ENCODE measurements at regions not wholly inside any gene's neighbourhood (a gene's known extent, or its start where the extent isn't known, plus 50 kb on each side); places are given as distances from the start of the nearest gene placed in this dataset.
"Not testable (repeated sequence)": the region's sequence is repeated elsewhere in the genome, so short reads cannot be mapped to it uniquely, and the experiment has no call there.

- peak in 1 of 4 donors; percentile 13 for DNase-seq
- H3K36me3 ChIP-seq (replicated peaks in 1 of 2; ENCODE audit: insufficient read depth in 1 of 2, low read depth in 2 of 2); H3K4me3 ChIP-seq; H3K27me3 ChIP-seq; ATAC-seq; intact Hi-C loops (cut with DNase I); H3K4me1 ChIP-seq; H3K9me3 ChIP-seq; H3K27ac ChIP-seq: not testable (repeated sequence)
- WGBS, 2 donors: 32 to 36% methylated on average over 2 of the region's 2 CpGs
Measured at GRCh38 chr16:33646386-33646785, 187.0 kb downstream of the TP53TG3F start.

GRCh38 chr16:33655756-33656155, 196.3 kb downstream of the TP53TG3F start:
- DNase-seq; ATAC-seq; H3K36me3 ChIP-seq (replicated peaks in 1 of 2; ENCODE audit: insufficient read depth in 1 of 2, low read depth in 2 of 2); H3K27me3 ChIP-seq; intact Hi-C loops (cut with DNase I); H3K4me3 ChIP-seq; H3K27ac ChIP-seq; H3K9me3 ChIP-seq; H3K4me1 ChIP-seq: not testable (repeated sequence)
- WGBS, 2 donors: 100% methylated on average over 1 to 5 of the region's 9 CpGs

DNA sequence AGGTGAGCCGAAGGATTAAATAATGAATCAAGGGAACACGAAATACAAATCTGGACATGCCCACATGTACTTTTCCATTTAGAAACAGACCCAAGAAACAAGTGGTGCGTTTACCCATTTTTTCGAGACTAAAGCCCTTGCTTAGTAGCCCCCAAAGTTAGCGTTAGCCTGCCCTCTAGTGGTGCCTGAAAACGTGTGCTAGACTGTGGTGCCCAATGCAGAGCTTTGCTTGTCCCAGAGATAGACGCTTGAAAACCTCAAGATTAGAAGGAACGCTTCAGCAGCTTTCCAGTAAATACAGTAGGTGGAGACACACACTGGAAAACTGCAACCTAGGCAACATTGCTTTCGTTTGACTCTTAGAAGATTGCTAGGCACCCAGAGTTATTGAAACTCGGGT, 197.0 kb downstream of the TP53TG3F start:
- WGBS, 2 donors: no CpG with 5 or more reads among the region's 10 CpGs
- H3K4me1 ChIP-seq; DNase-seq; H3K4me3 ChIP-seq; intact Hi-C loops (cut with DNase I); H3K27me3 ChIP-seq; H3K9me3 ChIP-seq; H3K36me3 ChIP-seq (replicated peaks in 1 of 2; ENCODE audit: insufficient read depth in 1 of 2, low read depth in 2 of 2); H3K27ac ChIP-seq: not testable (repeated sequence)
- ATAC-seq: peak; percentile 74

- intact Hi-C loops (cut with DNase I); H3K4me1 ChIP-seq; H3K27ac ChIP-seq; DNase-seq; H3K9me3 ChIP-seq; H3K27me3 ChIP-seq; H3K4me3 ChIP-seq; H3K36me3 ChIP-seq (replicated peaks in 1 of 2; ENCODE audit: insufficient read depth in 1 of 2, low read depth in 2 of 2); ATAC-seq: not testable (repeated sequence)
- no CpG with 5 or more reads among the region's 3 CpGs for WGBS, 2 donors
Measured at GRCh38 chr16:33657717-33658116, 198.3 kb downstream of the TP53TG3F start.

DNA sequence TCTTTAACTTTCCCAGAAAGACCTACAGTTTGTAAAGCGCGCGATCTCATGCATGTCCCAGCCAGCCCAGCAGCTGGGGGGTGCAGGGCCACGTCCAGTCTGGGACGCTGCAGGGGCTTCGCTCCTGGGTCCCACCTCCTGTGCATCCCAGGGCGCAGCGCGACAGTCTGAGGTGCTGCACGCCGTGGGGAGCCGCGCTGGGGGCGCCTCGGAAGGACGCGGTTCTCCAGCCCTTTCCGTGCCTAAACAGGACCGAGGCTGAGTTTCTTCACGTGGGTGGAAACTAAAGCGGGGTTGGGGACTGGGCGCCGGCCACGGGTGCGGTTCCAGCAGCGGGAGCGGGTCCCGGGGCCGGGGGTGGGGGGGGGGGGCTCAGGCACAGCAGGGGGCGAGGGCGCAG, 221.4 kb downstream of the TP53TG3F start:
- WGBS, 2 donors: 46 to 90% methylated on average over 2 to 19 of the region's 31 CpGs
- H3K27me3 ChIP-seq; DNase-seq; H3K4me3 ChIP-seq; intact Hi-C loops (cut with DNase I); ATAC-seq; H3K36me3 ChIP-seq (replicated peaks in 1 of 2; ENCODE audit: insufficient read depth in 1 of 2, low read depth in 2 of 2); H3K4me1 ChIP-seq; H3K9me3 ChIP-seq; H3K27ac ChIP-seq: not testable (repeated sequence)

- intact Hi-C loops (cut with DNase I); H3K9me3 ChIP-seq; H3K4me1 ChIP-seq; H3K27me3 ChIP-seq; H3K4me3 ChIP-seq; DNase-seq; H3K27ac ChIP-seq; ATAC-seq; H3K36me3 ChIP-seq (replicated peaks in 1 of 2; ENCODE audit: insufficient read depth in 1 of 2, low read depth in 2 of 2): not testable (repeated sequence)
- WGBS, 2 donors: 38 to 44% methylated on average over 2 of the region's 2 CpGs
Measured at GRCh38 chr16:33700320-33700719, 240.9 kb downstream of the TP53TG3F start.

DNA sequence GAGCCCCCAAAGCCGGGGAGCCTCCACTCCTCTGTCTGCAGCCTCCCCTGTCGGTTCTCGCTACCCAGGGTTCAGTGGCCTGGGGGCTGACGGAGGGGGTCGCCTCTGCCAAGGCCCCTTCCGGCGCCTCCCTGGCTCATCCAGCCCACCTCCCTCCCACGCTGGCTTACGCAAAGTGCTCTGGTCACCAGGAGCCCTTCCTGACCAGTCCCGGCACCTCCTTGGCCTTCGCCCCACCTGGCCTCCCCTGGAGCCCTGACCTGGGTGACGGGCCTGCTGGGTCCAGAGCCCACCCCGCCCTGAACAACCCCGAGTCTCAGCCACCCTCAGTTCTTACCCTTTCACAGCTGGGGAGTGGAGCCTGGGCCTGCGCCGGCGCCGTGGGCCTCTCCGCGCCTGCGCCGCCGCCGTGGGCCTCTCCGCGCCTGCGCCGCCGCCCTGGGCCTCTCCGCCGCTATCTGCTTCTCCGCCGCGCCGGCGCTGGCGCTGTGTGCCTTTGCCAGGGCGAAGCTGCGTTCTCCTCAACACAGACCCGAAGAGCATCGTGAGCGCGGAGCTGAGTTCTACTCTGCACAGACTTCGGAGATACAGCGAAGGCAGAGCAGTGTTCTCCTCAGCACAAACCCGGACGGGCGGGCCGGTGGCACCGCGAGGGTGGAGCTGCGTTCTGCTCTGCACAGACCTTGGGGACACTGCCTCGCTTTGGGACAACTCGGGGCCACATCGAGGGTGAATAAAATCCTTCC, 247.6 kb downstream of the TP53TG3F start:
- H3K4me1 ChIP-seq; intact Hi-C loops (cut with DNase I); DNase-seq; H3K9me3 ChIP-seq; H3K4me3 ChIP-seq; H3K27me3 ChIP-seq; H3K36me3 ChIP-seq (replicated peaks in 1 of 2; ENCODE audit: insufficient read depth in 1 of 2, low read depth in 2 of 2); ATAC-seq; H3K27ac ChIP-seq: not testable (repeated sequence)
- 48 to 67% methylated on average over 28 to 48 of the region's 55 CpGs for WGBS, 2 donors

- 59 to 72% methylated on average over 4 to 14 of the region's 14 CpGs for WGBS, 2 donors
- H3K4me3 ChIP-seq; H3K27ac ChIP-seq; H3K9me3 ChIP-seq; H3K36me3 ChIP-seq (replicated peaks in 1 of 2; ENCODE audit: insufficient read depth in 1 of 2, low read depth in 2 of 2); H3K27me3 ChIP-seq; intact Hi-C loops (cut with DNase I); H3K4me1 ChIP-seq; DNase-seq; ATAC-seq: not testable (repeated sequence)
Measured at GRCh38 chr16:33707591-33707934, 248.2 kb downstream of the TP53TG3F start.

GRCh38 chr16:33709856-33710695, 250.7 kb downstream of the TP53TG3F start:
- H3K9me3 ChIP-seq; ATAC-seq; H3K36me3 ChIP-seq (replicated peaks in 1 of 2; ENCODE audit: insufficient read depth in 1 of 2, low read depth in 2 of 2); DNase-seq; H3K27me3 ChIP-seq; H3K4me3 ChIP-seq; H3K27ac ChIP-seq; H3K4me1 ChIP-seq; intact Hi-C loops (cut with DNase I): not testable (repeated sequence)
- 74 to 84% methylated on average over 11 to 13 of the region's 16 CpGs for WGBS, 2 donors

DNA sequence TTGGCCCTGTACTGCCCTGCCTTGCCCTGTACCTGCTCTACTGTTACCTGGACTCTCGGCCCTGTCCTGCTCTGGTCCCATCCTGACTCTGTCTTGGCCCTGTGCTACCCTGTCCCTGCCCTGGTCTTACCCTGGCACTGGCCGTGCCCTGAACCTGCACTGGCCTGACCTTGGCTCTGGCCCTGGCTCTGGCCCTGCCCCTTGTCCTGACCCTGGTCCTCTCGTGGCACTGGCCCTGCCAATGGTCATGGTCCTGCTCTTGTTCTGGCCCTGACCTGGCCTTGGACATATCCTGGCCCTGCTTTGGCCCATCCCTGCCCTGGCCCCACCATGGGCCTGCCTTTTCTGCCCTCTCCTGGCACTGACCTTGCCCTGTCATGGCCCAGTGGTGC, 251.3 kb downstream of the TP53TG3F start:
- intact Hi-C loops (cut with DNase I); H3K9me3 ChIP-seq; ATAC-seq; H3K27me3 ChIP-seq; H3K4me1 ChIP-seq; DNase-seq; H3K27ac ChIP-seq; H3K36me3 ChIP-seq (replicated peaks in 1 of 2; ENCODE audit: insufficient read depth in 1 of 2, low read depth in 2 of 2); H3K4me3 ChIP-seq: not testable (repeated sequence)
- WGBS, 2 donors: 72 to 86% methylated on average over 1 to 3 of the region's 3 CpGs

GRCh38 chr16:33711616-33712015, 252.2 kb downstream of the TP53TG3F start:
- H3K27ac ChIP-seq; H3K4me1 ChIP-seq; H3K36me3 ChIP-seq (replicated peaks in 1 of 2; ENCODE audit: insufficient read depth in 1 of 2, low read depth in 2 of 2); H3K4me3 ChIP-seq; DNase-seq; H3K9me3 ChIP-seq; ATAC-seq; intact Hi-C loops (cut with DNase I); H3K27me3 ChIP-seq: not testable (repeated sequence)
- WGBS, 2 donors: 71 to 78% methylated on average over 3 to 4 of the region's 5 CpGs

DNA sequence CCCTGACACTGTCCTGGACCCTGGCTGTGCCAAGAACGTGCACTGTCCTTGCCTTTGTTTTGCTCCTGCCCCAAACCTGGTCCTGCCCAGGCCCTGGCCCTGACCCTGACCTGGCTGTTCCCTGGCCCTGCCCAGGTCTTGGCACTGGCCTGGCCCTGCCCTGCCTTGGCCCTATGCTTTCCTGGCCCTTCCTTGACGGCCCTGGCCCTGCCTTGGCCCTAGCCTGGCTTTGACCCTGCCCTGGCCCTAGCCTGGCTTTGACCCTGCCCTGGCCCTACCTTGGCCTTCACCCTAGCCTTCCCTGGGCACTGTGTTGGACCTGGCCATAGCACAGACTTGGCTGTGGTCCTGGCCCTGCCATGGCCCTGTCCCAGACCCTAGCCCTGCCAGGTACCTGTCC, 252.9 kb downstream of the TP53TG3F start:
- intact Hi-C loops (cut with DNase I); H3K27ac ChIP-seq; H3K27me3 ChIP-seq; ATAC-seq; H3K4me1 ChIP-seq; DNase-seq; H3K36me3 ChIP-seq (replicated peaks in 1 of 2; ENCODE audit: insufficient read depth in 1 of 2, low read depth in 2 of 2); H3K4me3 ChIP-seq; H3K9me3 ChIP-seq: not testable (repeated sequence)
- WGBS, 2 donors: 43 to 65% methylated on average over 1 to 2 of the region's 2 CpGs

Measured in body of pancreas (tissue), 4 donors.